GM12892 (cell line): ENCODE measurements at regions not wholly inside any gene's neighbourhood (a gene's known extent, or its start where the extent isn't known, plus 50 kb on each side); places are given as distances from the start of the nearest gene placed in this dataset.

Experiments
- DNase-seq: peaks from one replicate; pipeline ENCODE4 v3.0.0; 2011; ENCODE audit not compliant: insufficient read length
- FAIRE-seq: peaks from 2 replicates; lab custom pipeline; 2011; peaks lifted over from hg19 to GRCh38; lab: Jason Lieb, UNC
- POLR2A ChIP-seq: IDR thresholded peaks from 2 replicates; pipeline ENCODE4 v1.6.1; 2011; ENCODE audit warnings: low read depth, low read length, control low read depth
- POLR2AphosphoS5 ChIP-seq: IDR thresholded peaks from 2 replicates; pipeline ENCODE4 v1.6.1; 2011; ENCODE audit warnings: low read depth, low read length, control low read depth
- TAF1 ChIP-seq: IDR thresholded peaks from 2 replicates; pipeline ENCODE4 v1.6.1; 2011; ENCODE audit warnings: low read depth, mild to moderate bottlenecking, control low read depth, low read length, borderline replicate concordance

GRCh38 chr2:64317707-64318475 lies 136.1 kb upstream of the LGALSL start:
- no peak for FAIRE-seq
- DNase-seq: no peak

GRCh38 chr2:64318476-64318748 lies 135.6 kb upstream of the LGALSL start:
- no peak for DNase-seq
- FAIRE-seq: peak; percentile 71

More at GRCh38 chr2:64317707-64318475, 136.1 kb upstream of the LGALSL start:
- TF ChIP-seq POLR2AphosphoS5 (no peak), TAF1 (no peak), POLR2A (no peak)

GRCh38 chr2:64319896-64320295 lies 134.1 kb upstream of the LGALSL start:
- FAIRE-seq: no peak
- no peak for TF ChIP-seq TAF1
- no peak for DNase-seq

More at GRCh38 chr2:64318476-64318748, 135.6 kb upstream of the LGALSL start:
- TF ChIP-seq POLR2AphosphoS5: no peak
- no peak for TF ChIP-seq POLR2A

- FAIRE-seq (no peak), DNase-seq (no peak)
- TF ChIP-seq TAF1 (no peak), POLR2A (no peak), POLR2AphosphoS5 (no peak)
Measured at GRCh38 chr2:64322433-64322832, 131.5 kb upstream of the LGALSL start.

- DNase-seq: no peak
- TF ChIP-seq POLR2AphosphoS5 (no peak), POLR2A (no peak), TAF1 (no peak)
Measured at GRCh38 chr2:64323197-64323596, 130.8 kb upstream of the LGALSL start.

GRCh38 chr2:64324746-64325410 lies 129.1 kb upstream of the LGALSL start:
- DNase-seq: no peak
- peak; percentile 42 for FAIRE-seq
- no peak for TF ChIP-seq TAF1
- no peak for TF ChIP-seq POLR2A
- TF ChIP-seq POLR2AphosphoS5: no peak

More at GRCh38 chr2:64323197-64323596, 130.8 kb upstream of the LGALSL start:
- FAIRE-seq: no peak

- FAIRE-seq (no peak), DNase-seq (no peak)
- TF ChIP-seq TAF1 (no peak), POLR2AphosphoS5 (no peak), POLR2A (no peak)
Measured at GRCh38 chr2:64325477-64325851, 128.5 kb upstream of the LGALSL start.

- peak; percentile 50 for DNase-seq
- TF ChIP-seq POLR2AphosphoS5 (no peak), POLR2A (no peak; the same call in 1 of the 2 replicates), TAF1 (no peak)
- FAIRE-seq: peak; percentile 99
Measured at GRCh38 chr2:64325852-64326577, 127.9 kb upstream of the LGALSL start.

GRCh38 chr2:64326578-64327050 lies 127.3 kb upstream of the LGALSL start:
- DNase-seq: no peak
- TF ChIP-seq POLR2A (no peak), POLR2AphosphoS5 (no peak), TAF1 (no peak)
- FAIRE-seq: peak; percentile 30

GRCh38 chr2:64327129-64327509 lies 126.8 kb upstream of the LGALSL start:
- TF ChIP-seq TAF1 (no peak), POLR2AphosphoS5 (no peak), POLR2A (no peak)
- no peak for FAIRE-seq
- no peak for DNase-seq

GRCh38 chr2:64327510-64328414 lies 126.2 kb upstream of the LGALSL start:
- DNase-seq (no peak), FAIRE-seq (peak; percentile 85)
- no peak for TF ChIP-seq TAF1
- TF ChIP-seq POLR2AphosphoS5: no peak
- 0 out of 2 replicates have a peak, but pooled peaks have one; percentile 28 for TF ChIP-seq POLR2A
